Fibroblast of upper back skin (primary cell): ENCODE measurements at regions not wholly inside any gene's neighbourhood (a gene's known extent, or its start where the extent isn't known, plus 50 kb on each side); places are given as distances from the start of the nearest gene placed in this dataset.
"Not testable (repeated sequence)": the region's sequence is repeated elsewhere in the genome, so short reads cannot be mapped to it uniquely, and the experiment has no call there.

ENCODE experiments used
- DNase-seq: peaks from one replicate; pipeline ENCODE4 v3.0.0-alpha.2; 2013

GRCh38 chr10:35263827-35264226 is 72.5 kb upstream of the CCNY start:
- not testable (repeated sequence) for DNase-seq

GRCh38 chr10:35264636-35265035 is 71.7 kb upstream of the CCNY start:
- DNase-seq: not testable (repeated sequence)

GRCh38 chr10:35265435-35265834 is 70.9 kb upstream of the CCNY start:
- DNase-seq: no peak

- DNase-seq: no peak
These were observed 68.0 kb upstream of the CCNY start for GRCh38 chr10:35268323-35268722.

GRCh38 chr10:35268791-35269257 is 67.5 kb upstream of the CCNY start:
- DNase-seq: peak; percentile 28

- no peak for DNase-seq
These were observed 66.2 kb upstream of the CCNY start for GRCh38 chr10:35270100-35270499.

GRCh38 chr10:35271086-35271858 is 65.0 kb upstream of the CCNY start:
- DNase-seq: no peak

- not testable (repeated sequence) for DNase-seq
These were observed 64.5 kb upstream of the CCNY start for GRCh38 chr10:35271859-35272165.

GRCh38 chr10:35272401-35272800 is 63.9 kb upstream of the CCNY start:
- not testable (repeated sequence) for DNase-seq

GRCh38 chr10:35273994-35274393 is 62.3 kb upstream of the CCNY start:
- not testable (repeated sequence) for DNase-seq

- DNase-seq: no peak
These were observed 61.7 kb upstream of the CCNY start for GRCh38 chr10:35274498-35275060.

- no peak for DNase-seq
These were observed 59.4 kb upstream of the CCNY start for GRCh38 chr10:35276889-35277288.

- DNase-seq: not testable (repeated sequence)
These were observed 56.1 kb upstream of the CCNY start for GRCh38 chr10:35280246-35280645.
